ENCODE measurements at regions not wholly inside any gene's neighbourhood (a gene's known extent, or its start where the extent isn't known, plus 50 kb on each side); places are given as distances from the start of the nearest gene placed in this dataset.

GRCh38 chr1:195744256-195744655 is 864.0 kb downstream of the KCNT2 start:
- no peaks in the 10 kb centered on the region for H3K27me3 ChIP-seq
- no peak for DNase-seq (ENCODE audit: low spot score in 2 of 2)
- H3K4me1 ChIP-seq: no peaks in the 10 kb centered on the region
- no peak overlapping the region for H3K27ac ChIP-seq
- TF ChIP-seq POLR2AphosphoS5 (IDR thresholded peaks at IDR 0.05) (no peak), EP300 (IDR thresholded peaks at IDR 0.05) (no peak), POLR2A (IDR thresholded peaks at IDR 0.05) (no peak)
- H3K4me3 ChIP-seq: no peak overlapping the region
- no peaks in the 10 kb centered on the region for H3K36me3 ChIP-seq
- no peaks in the 10 kb centered on the region for H3K9me3 ChIP-seq
- WGBS: 89% methylated on average over 4 of the region's 6 CpGs

GRCh38 chr1:195740862-195741261 is 867.4 kb downstream of the KCNT2 start:
- WGBS: 52% methylated on average over 1 of the region's 1 CpG
- no peaks in the 10 kb centered on the region for H3K4me1 ChIP-seq
- no peak overlapping the region for H3K27ac ChIP-seq
- H3K4me3 ChIP-seq: no peak overlapping the region
- H3K36me3 ChIP-seq: no peaks in the 10 kb centered on the region
- no peaks in the 10 kb centered on the region for H3K9me3 ChIP-seq
- H3K27me3 ChIP-seq: no peaks in the 10 kb centered on the region
- no peak for DNase-seq (ENCODE audit: low spot score in 2 of 2)
- TF ChIP-seq CTCF (IDR thresholded peaks at IDR 0.05): no peak
- no peak for TF ChIP-seq POLR2AphosphoS5 (IDR thresholded peaks at IDR 0.05)
- no peak for TF ChIP-seq POLR2A (IDR thresholded peaks at IDR 0.05)
- no peak for TF ChIP-seq EP300 (IDR thresholded peaks at IDR 0.05)

GRCh38 chr1:195738966-195739650 is 869.1 kb downstream of the KCNT2 start:
- no peak overlapping the region for H3K4me3 ChIP-seq
- no peaks in the 10 kb centered on the region for H3K9me3 ChIP-seq
- H3K4me1 ChIP-seq: no peaks in the 10 kb centered on the region
- no peak overlapping the region for H3K27ac ChIP-seq
- H3K27me3 ChIP-seq: no peaks in the 10 kb centered on the region
- TF ChIP-seq EP300 (IDR thresholded peaks at IDR 0.05) (no peak), POLR2A (IDR thresholded peaks at IDR 0.05) (no peak), CTCF (IDR thresholded peaks at IDR 0.05) (no peak), POLR2AphosphoS5 (IDR thresholded peaks at IDR 0.05) (no peak)
- WGBS: 65% methylated on average over 3 of the region's 3 CpGs
- no peak for DNase-seq (ENCODE audit: low spot score in 2 of 2)
- no peaks in the 10 kb centered on the region for H3K36me3 ChIP-seq

GRCh38 chr1:195735140-195735539 is 873.1 kb downstream of the KCNT2 start:
- H3K4me3 ChIP-seq: no peak overlapping the region
- DNase-seq (ENCODE audit: low spot score in 2 of 2): no peak
- H3K9me3 ChIP-seq: no peaks in the 10 kb centered on the region
- H3K4me1 ChIP-seq: no peaks in the 10 kb centered on the region
- no peaks in the 10 kb centered on the region for H3K36me3 ChIP-seq
- no peak overlapping the region for H3K27ac ChIP-seq
- no peaks in the 10 kb centered on the region for H3K27me3 ChIP-seq
- TF ChIP-seq EP300 (IDR thresholded peaks at IDR 0.05) (no peak), POLR2A (IDR thresholded peaks at IDR 0.05) (no peak), POLR2AphosphoS5 (IDR thresholded peaks at IDR 0.05) (no peak), CTCF (IDR thresholded peaks at IDR 0.05) (no peak)

GRCh38 chr1:195733826-195734225 is 874.4 kb downstream of the KCNT2 start:
- WGBS: 92% methylated on average over 1 of the region's 1 CpG
- Histone ChIP-seq H3K27me3 (no peaks in the 10 kb centered on the region), H3K9me3 (no peaks in the 10 kb centered on the region), H3K4me3 (no peak overlapping the region), H3K27ac (no peak overlapping the region), H3K4me1 (no peaks in the 10 kb centered on the region), H3K36me3 (no peaks in the 10 kb centered on the region)
- DNase-seq (ENCODE audit: low spot score in 2 of 2): no peak
- TF ChIP-seq CTCF (IDR thresholded peaks at IDR 0.05): no peak
- TF ChIP-seq POLR2A (IDR thresholded peaks at IDR 0.05): no peak
- no peak for TF ChIP-seq POLR2AphosphoS5 (IDR thresholded peaks at IDR 0.05)
- TF ChIP-seq EP300 (IDR thresholded peaks at IDR 0.05): no peak

- Histone ChIP-seq H3K4me1 (no peaks in the 10 kb centered on the region), H3K4me3 (no peak overlapping the region), H3K36me3 (no peaks in the 10 kb centered on the region), H3K27ac (no peak overlapping the region), H3K9me3 (no peaks in the 10 kb centered on the region), H3K27me3 (no peaks in the 10 kb centered on the region)
- WGBS: 80% methylated on average over 4 of the region's 4 CpGs
- DNase-seq (ENCODE audit: low spot score in 2 of 2): no peak
- TF ChIP-seq EP300 (IDR thresholded peaks at IDR 0.05): no peak
- TF ChIP-seq CTCF (IDR thresholded peaks at IDR 0.05): no peak
- TF ChIP-seq POLR2A (IDR thresholded peaks at IDR 0.05): no peak
- TF ChIP-seq POLR2AphosphoS5 (IDR thresholded peaks at IDR 0.05): no peak
These were observed 874.8 kb downstream of the KCNT2 start for GRCh38 chr1:195733408-195733807.
